ENCODE measurements at regions not wholly inside any gene's neighbourhood (a gene's known extent, or its start where the extent isn't known, plus 50 kb on each side); places are given as distances from the start of the nearest gene placed in this dataset.

DNA sequence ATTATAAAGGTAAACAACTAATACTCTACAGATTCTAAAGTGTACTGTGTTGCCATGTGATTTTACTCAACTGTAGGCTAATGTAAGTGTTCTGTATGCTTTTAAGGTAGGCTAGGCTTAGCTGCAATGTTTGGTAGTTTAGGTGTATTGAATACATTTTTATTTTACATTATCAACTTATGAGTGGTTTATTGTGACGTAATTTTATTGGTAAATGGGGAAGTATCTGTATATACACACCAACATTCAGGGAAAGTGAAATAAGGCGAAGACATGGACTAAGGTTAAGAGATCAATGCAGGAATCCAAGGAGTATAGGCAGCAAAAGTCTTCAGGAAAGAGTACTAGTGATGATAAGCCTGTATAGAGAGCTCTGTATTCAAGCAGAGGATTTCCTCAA lies 365.8 kb upstream of the MGAT4C start:
- H3K27ac ChIP-seq (ENCODE audit: low read depth, low read length, poor library complexity, severe bottlenecking), result no peak overlapping the region
- H2AFZ ChIP-seq (ENCODE audit: low read length), result no peak overlapping the region
- H3K4me1 ChIP-seq (ENCODE audit: insufficient read depth, low read length, severe bottlenecking), result no peaks in the 10 kb centered on the region
- 0 out of 2 replicates have a peak, but pooled peaks cover 5% of the 10 kb centered on the region for H3K9me3 ChIP-seq (ENCODE audit: low read length)
- no peaks in the 10 kb centered on the region for H3F3A ChIP-seq (ENCODE audit: insufficient read depth, low read length)
- H3K9ac ChIP-seq (ENCODE audit: low read length), result no peak overlapping the region
- no peaks in the 10 kb centered on the region for H3K27me3 ChIP-seq (ENCODE audit: insufficient read depth, low read length)
- H3K4me3 ChIP-seq (ENCODE audit: low read depth, low read length, poor library complexity, severe bottlenecking), result no peak overlapping the region
- no peak for TF ChIP-seq EZH2 (IDR thresholded peaks at IDR 0.05; ENCODE audit: borderline replicate concordance, low read length)
- TF ChIP-seq, protein P1, sequence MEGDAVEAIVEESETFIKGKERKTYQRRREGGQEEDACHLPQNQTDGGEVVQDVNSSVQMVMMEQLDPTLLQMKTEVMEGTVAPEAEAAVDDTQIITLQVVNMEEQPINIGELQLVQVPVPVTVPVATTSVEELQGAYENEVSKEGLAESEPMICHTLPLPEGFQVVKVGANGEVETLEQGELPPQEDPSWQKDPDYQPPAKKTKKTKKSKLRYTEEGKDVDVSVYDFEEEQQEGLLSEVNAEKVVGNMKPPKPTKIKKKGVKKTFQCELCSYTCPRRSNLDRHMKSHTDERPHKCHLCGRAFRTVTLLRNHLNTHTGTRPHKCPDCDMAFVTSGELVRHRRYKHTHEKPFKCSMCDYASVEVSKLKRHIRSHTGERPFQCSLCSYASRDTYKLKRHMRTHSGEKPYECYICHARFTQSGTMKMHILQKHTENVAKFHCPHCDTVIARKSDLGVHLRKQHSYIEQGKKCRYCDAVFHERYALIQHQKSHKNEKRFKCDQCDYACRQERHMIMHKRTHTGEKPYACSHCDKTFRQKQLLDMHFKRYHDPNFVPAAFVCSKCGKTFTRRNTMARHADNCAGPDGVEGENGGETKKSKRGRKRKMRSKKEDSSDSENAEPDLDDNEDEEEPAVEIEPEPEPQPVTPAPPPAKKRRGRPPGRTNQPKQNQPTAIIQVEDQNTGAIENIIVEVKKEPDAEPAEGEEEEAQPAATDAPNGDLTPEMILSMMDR (IDR thresholded peaks at IDR 0.05; ENCODE audit: low read length), result no peak
- no peaks in the 10 kb centered on the region for H3K79me2 ChIP-seq (ENCODE audit: insufficient read depth, low read length)
- H4K20me1 ChIP-seq (ENCODE audit: insufficient read depth, low read length), result no peaks in the 10 kb centered on the region
- no peak overlapping the region for H3K4me2 ChIP-seq (ENCODE audit: low read length)
- no peaks in the 10 kb centered on the region for H3K9me2 ChIP-seq (ENCODE audit: low read depth, low read length)
- no peaks in the 10 kb centered on the region for H3K36me3 ChIP-seq (ENCODE audit: insufficient read depth, low read length)

DNA sequence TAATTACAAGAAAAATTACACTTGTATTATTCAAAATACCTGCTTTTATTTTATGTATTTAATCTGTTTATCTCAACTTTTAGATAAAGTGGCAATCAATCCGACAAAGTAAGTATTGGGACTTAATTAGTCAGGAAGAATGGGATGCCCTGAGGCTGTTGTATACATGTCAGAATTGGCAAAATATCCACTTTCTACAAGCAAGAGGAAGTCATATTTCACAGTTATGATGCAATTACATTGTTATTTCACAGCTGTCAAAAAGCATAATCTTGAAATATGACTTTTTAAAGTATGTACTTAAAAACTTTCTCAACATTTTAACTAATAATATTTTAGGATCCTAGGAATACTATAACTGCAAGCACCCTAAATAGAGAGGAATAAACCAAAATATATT lies 357.1 kb upstream of the MGAT4C start:
- Histone ChIP-seq H3K27me3 (ENCODE audit: insufficient read depth, low read length) (no peaks in the 10 kb centered on the region), H3F3A (ENCODE audit: insufficient read depth, low read length) (no peaks in the 10 kb centered on the region), H3K9me3 (ENCODE audit: low read length) (no peaks in the 10 kb centered on the region), H3K9me2 (ENCODE audit: low read depth, low read length) (no peaks in the 10 kb centered on the region), H3K79me2 (ENCODE audit: insufficient read depth, low read length) (no peaks in the 10 kb centered on the region), H3K36me3 (ENCODE audit: insufficient read depth, low read length) (no peaks in the 10 kb centered on the region), H2AFZ (ENCODE audit: low read length) (no peak overlapping the region), H3K4me2 (ENCODE audit: low read length) (no peak overlapping the region), H3K9ac (ENCODE audit: low read length) (no peak overlapping the region), H3K27ac (ENCODE audit: low read depth, low read length, poor library complexity, severe bottlenecking) (no peak overlapping the region), H3K4me3 (ENCODE audit: low read depth, low read length, poor library complexity, severe bottlenecking) (no peak overlapping the region), H3K4me1 (ENCODE audit: insufficient read depth, low read length, severe bottlenecking) (no peaks in the 10 kb centered on the region), H4K20me1 (ENCODE audit: insufficient read depth, low read length) (no peaks in the 10 kb centered on the region)
- TF ChIP-seq EZH2 (IDR thresholded peaks at IDR 0.05; ENCODE audit: borderline replicate concordance, low read length), result no peak

DNA sequence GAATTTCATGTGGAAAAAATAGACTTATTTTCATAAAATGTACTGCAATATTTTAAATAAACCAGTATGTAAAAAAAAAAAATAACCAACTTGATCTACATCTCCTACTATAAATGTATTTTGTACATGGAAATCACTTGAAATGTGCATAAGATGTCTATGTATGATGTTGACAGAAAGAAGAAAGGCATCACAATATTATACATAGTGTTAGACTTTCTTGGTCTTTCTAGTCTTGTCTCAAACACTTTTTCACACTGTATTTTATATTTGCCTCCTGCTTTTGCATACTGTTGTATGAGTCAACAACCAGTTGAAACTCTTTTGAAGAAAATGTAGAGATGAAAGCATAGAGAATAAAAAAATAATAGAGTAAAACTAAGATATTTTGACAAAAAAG lies 352.4 kb upstream of the MGAT4C start:
- Histone ChIP-seq H3K9me2 (ENCODE audit: low read depth, low read length) (no peaks in the 10 kb centered on the region), H3F3A (ENCODE audit: insufficient read depth, low read length) (no peaks in the 10 kb centered on the region), H3K9ac (ENCODE audit: low read length) (no peak overlapping the region), H3K4me3 (ENCODE audit: low read depth, low read length, poor library complexity, severe bottlenecking) (no peak overlapping the region), H3K27me3 (ENCODE audit: insufficient read depth, low read length) (no peaks in the 10 kb centered on the region), H3K4me2 (ENCODE audit: low read length) (no peak overlapping the region), H3K36me3 (ENCODE audit: insufficient read depth, low read length) (no peaks in the 10 kb centered on the region), H4K20me1 (ENCODE audit: insufficient read depth, low read length) (no peaks in the 10 kb centered on the region), H3K9me3 (ENCODE audit: low read length) (no peaks in the 10 kb centered on the region), H3K79me2 (ENCODE audit: insufficient read depth, low read length) (no peaks in the 10 kb centered on the region), H3K27ac (ENCODE audit: low read depth, low read length, poor library complexity, severe bottlenecking) (no peak overlapping the region), H2AFZ (ENCODE audit: low read length) (no peak overlapping the region), H3K4me1 (ENCODE audit: insufficient read depth, low read length, severe bottlenecking) (no peaks in the 10 kb centered on the region)
- TF ChIP-seq, protein P1 (IDR thresholded peaks at IDR 0.05; ENCODE audit: low read length), result no peak
- no peak for TF ChIP-seq EZH2 (IDR thresholded peaks at IDR 0.05; ENCODE audit: borderline replicate concordance, low read length)

DNA sequence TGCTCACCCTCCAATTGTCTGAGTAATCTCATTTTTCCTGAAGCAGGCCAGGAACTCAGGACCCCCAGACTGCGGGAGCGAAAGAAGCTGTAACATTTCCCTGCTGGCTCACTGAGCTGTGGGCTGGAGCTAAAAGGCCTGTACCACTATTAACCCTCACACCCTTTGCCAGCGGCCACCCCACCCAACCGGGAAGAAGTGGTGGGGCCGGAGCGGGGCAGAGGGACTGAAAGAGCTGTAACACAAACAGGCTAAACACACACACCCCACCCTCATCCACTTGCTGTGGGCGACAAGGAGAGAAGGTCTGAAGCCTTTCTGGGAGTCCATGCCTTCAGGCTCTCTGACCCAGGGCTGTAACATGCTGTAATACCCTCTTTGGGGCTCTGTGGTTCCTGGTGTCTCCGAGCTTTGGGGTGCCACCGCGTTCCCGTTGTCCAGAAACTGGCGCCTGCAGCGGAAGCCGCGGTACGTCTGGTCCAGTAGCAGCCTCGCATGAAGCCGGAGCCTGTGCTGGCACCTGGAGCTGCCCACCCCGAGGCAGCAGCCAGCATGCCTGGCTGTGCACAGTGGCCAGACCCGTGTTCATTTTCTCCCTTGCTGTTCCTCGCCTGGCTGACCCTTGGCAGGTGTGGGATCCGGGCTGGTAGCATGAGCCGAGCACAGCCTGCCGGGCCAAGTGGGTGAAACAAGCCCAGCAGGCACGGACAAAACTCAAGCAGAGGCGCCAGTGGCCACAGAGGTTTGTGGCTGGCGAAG lies 345.5 kb upstream of the MGAT4C start:
- Histone ChIP-seq H3K9me2 (ENCODE audit: low read depth, low read length) (no peaks in the 10 kb centered on the region), H3K36me3 (ENCODE audit: insufficient read depth, low read length) (no peaks in the 10 kb centered on the region), H3K4me1 (ENCODE audit: insufficient read depth, low read length, severe bottlenecking) (no peaks in the 10 kb centered on the region), H3K9ac (ENCODE audit: low read length) (no peak overlapping the region), H3K4me3 (ENCODE audit: low read depth, low read length, poor library complexity, severe bottlenecking) (no peak overlapping the region), H4K20me1 (ENCODE audit: insufficient read depth, low read length) (no peaks in the 10 kb centered on the region), H3K4me2 (ENCODE audit: low read length) (no peak overlapping the region), H3K9me3 (ENCODE audit: low read length) (no peaks in the 10 kb centered on the region), H3K27me3 (ENCODE audit: insufficient read depth, low read length) (no peaks in the 10 kb centered on the region), H2AFZ (ENCODE audit: low read length) (no peak overlapping the region), H3F3A (ENCODE audit: insufficient read depth, low read length) (no peaks in the 10 kb centered on the region), H3K27ac (ENCODE audit: low read depth, low read length, poor library complexity, severe bottlenecking) (no peak overlapping the region), H3K79me2 (ENCODE audit: insufficient read depth, low read length) (no peaks in the 10 kb centered on the region)
- TF ChIP-seq, protein P1 (IDR thresholded peaks at IDR 0.05; ENCODE audit: low read length), result no peak
- no peak for TF ChIP-seq EZH2 (IDR thresholded peaks at IDR 0.05; ENCODE audit: borderline replicate concordance, low read length)

All from OCI-LY1 (cell line).